HG03060 (cell line): ENCODE measurements at regions not wholly inside any gene's neighbourhood (a gene's known extent, or its start where the extent isn't known, plus 50 kb on each side); places are given as distances from the start of the nearest gene placed in this dataset.
"Not testable (repeated sequence)": the region's sequence is repeated elsewhere in the genome, so short reads cannot be mapped to it uniquely, and the experiment has no call there.

Source experiments
- ATAC-seq: cut with Tn5 transposase; IDR thresholded peaks from one replicate; pipeline ENCODE4 v1.9.1; 2021; ENCODE audit warnings: low read depth, moderate number of reproducible peaks; ENCODE audit not compliant: unreplicated experiment

DNA sequence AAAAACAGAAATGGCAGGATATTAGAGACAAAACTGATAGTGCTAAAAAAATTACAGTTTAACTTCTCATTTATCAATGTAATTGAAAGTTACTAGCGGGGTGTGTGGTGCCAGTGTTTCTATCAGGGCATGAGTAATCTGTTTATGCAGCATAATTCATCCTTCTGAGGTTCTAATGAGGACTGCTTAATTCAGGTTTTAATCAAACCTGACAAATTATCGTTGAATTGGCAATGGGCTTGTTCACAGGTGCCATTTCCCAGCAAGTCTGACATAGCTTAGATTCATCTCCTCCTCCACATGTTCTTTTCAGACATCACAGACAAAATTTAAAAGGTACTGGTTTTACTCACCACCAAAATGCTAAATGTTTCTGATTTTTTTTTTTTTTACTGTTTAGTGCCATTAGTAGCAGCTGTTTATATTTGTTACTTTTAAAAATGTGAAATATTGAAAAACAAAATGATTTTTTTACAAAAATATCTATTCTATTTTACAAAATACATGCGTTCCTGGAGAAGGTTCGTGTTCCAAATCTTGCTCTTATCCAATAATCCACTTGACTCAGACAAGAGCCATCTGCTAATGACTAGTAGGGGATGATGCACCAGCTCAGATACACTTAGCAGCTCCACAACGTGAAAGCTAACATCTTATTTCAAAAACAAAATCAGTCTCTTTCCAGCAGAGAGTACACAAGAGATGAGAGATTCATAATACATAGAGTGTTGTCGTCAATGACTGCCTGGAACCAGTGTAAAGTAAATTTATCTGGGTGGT is 447.7 kb upstream of the DPPA4 start:
- ATAC-seq, result no peak

- no peak for ATAC-seq
Measured at GRCh38 chr3:109803274-109803673, 465.9 kb upstream of the DPPA4 start.

- peak; percentile 65 for ATAC-seq
Measured at GRCh38 chr3:109804697-109805096, 467.4 kb upstream of the DPPA4 start.

DNA sequence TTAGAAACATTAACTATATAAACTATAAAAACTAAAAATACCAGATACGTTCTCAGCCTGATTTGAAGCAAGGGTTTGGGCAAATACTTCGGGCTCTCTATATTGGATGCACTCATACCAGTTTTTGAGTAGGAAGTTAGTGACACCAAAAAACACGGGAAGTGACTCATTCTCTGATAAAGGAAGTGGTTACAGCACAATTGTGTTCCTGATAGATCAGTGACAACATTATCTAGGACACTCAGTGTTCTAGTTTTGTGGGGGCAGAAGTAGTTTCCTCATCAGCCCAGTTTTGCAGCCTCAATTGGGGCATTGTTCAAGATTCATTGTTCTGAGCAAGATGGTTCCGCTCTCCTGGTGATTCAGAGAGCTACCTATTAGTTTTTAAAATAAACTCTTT is 469.6 kb upstream of the DPPA4 start:
- ATAC-seq, result peak; percentile 85

- ATAC-seq, result no peak
Measured at GRCh38 chr3:109809513-109809912, 472.2 kb upstream of the DPPA4 start.

DNA sequence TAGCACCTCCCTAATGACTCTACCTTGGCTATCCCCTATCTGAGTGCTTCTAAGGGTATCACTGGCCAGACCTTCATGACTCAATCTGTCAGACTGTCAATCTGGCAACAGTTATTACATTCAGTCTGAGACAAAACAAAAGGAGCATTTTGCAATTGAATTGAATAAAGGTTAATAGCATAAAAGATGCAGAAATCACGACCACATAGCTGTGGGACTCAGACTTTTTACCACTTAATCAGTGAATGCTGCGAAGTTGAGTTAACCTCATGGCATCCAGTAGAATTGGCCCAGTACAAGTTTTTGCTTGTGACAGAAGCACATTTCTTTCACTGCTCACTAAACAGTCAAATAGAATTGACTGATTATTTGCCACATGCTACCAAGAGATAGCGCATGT is 480.7 kb upstream of the DPPA4 start:
- ATAC-seq, result no peak

DNA sequence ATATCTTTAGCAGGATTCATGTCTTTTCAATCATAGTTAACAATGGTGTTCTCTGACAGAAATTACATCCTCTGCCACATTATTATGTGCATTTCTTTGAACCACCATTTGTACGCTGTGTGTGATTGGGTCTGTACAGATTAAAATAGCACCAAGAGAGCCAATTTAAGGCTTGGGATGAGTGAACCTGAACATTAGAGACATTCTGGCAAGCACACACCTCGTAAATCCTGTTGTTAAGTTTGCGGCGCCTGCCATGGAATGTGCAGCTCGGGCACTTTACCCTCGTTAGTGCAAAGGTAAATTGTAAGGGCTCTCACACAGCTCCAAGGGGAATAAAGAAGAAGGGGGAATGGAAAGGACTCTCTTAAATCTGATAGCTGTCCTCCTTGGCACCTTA is 482.4 kb upstream of the DPPA4 start:
- ATAC-seq, result no peak

- ATAC-seq, result no peak
Measured at GRCh38 chr3:109825971-109826810, 488.8 kb upstream of the DPPA4 start.

DNA sequence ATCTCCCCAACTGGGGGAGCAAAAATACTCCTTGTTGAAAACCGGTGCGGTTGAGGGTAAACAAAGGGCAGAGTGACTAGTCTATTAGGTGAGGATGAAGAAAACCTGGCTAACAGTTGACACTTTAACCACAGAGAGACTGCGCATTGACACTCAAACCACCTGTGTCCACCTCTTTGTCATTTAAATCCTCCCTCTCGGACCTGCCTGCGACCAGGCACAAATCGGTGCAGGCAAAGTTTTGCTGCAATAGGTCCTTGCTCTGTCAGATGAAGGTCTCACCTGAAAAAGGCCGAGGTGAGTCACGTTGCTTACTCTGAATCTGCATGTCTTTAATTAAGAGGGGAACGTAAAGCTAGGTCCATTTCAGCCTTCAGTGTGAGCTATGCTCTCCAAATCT is 494.1 kb upstream of the DPPA4 start:
- ATAC-seq, result no peak

GRCh38 chr3:109835958-109836357 is 498.6 kb upstream of the DPPA4 start:
- ATAC-seq, result no peak

DNA sequence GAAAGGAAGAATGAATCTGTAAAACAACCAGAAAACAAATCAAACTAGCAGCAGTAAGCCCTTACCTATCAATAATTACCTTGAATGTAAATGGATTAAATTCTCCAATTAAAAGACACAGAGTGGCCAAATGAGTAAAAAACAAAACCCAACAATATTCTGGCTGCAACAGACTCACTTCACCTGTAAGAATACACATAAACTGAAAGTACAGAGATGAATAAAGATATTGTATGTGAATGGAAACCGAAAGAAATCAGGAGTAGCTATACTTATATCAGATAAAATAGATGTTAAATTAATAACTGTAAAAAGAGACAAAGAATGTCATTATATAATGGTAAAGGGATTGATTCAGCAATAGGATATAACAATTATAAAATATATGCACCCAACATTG is 514.5 kb upstream of the DPPA4 start:
- ATAC-seq, result no peak

DNA sequence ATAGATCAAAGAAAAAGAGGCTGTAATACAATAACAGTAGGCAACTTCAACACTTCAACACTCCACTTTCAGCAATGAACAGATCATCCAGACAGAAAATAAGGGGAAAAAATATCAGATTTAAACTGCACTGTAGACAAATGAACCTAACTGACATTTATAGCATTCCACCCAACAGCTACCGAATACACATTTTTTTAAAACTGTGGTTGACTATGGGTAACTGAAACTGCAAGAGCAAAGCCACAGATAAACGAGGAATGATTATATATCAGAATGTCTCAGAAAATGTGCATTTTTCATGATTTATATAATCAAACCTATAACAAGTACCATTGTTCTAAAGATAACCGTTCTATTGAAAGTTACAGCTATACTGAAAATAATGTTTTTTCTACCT is 514.9 kb upstream of the DPPA4 start:
- ATAC-seq, result no peak

DNA sequence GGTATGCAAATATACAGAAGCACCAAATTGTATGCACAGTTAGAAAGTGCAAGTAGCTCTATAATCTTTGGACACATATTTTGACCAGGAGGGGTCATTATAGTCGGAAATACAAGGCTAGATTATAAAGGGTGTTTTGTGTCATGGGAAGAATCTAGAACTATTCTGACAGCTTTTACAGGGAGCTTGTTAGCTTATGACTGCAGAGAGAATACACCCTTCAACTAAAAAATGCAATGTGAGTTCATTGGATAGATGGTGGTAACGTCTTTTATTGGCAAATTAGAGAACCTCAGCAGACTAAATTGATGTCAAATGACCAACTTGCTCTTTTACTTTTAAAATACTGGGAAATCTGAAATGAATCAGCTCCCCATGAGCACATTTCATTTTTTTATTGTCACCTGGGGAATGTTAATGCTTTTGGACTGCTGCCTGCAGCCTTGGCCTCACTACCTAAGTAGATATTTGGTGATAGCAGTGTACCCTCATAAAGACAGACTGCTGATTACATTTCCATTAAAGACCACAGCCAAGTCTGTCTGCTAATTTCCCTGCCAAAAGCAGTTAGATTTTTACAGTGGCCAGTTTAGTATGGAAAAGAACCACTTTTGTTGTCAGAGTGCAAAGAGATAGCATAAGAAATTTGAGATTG is 515.9 kb upstream of the DPPA4 start:
- no peak for ATAC-seq

DNA sequence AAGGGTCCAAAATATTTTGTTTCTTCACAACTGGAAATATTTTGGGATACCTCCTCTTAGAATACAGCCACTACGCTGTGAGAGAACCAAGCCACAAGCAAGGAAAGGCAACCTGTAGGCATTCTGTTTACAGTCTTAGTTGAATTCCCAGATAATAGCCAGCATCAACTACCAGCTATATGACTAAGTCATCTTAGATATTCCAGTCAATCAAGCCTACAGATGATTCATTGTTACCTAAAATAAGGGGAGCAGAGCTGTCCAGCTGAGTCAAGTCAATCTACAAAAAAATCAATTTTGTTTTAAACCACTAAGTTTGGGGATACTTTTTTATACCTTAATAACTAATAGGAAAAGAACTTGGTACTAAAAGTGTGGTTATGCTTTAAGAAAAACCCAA is 526.4 kb upstream of the DPPA4 start:
- no peak for ATAC-seq

- no peak for ATAC-seq
Measured at GRCh38 chr3:109864452-109864851, 527.1 kb upstream of the DPPA4 start.

GRCh38 chr3:109869586-109869985 is 532.2 kb upstream of the DPPA4 start:
- no peak for ATAC-seq

DNA sequence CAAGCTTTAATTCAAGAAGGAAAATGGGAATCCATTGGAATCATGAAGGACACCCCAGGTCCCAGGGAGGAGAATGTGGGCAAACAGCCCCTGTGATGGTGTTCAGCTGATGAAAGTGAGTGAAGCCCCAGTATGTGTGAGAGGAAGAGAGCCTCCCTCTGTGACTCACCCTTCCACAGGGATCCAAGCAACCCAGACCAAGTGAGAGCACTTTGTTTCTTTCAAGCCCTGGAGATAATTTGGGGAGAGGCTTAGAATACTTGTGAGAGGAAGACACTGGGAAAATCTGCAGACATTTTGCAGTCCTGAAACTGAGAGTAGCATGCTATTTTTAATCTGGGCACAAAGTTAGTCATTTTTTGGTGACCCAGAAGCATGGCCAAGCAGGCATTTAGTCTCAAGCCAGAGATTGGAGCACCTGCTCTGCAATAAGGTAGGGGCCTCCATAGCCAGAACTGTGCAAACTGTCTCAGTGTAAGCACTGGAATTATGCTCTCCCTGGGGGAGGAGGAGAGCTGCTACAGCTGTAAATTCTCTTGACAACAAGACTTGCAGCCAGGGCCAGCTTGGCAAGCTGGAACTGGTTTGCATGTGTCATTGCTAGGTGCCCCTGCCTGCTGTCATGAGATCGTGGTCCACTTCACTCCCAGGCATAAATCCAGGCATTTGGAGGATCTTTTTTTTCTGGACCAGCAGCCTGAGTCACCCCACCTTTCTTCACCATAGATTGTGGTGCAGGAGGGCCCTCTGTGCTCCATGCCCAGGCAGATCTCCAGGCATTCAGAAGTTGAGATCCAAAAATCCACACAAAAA is 537.8 kb upstream of the DPPA4 start:
- no peak for ATAC-seq

DNA sequence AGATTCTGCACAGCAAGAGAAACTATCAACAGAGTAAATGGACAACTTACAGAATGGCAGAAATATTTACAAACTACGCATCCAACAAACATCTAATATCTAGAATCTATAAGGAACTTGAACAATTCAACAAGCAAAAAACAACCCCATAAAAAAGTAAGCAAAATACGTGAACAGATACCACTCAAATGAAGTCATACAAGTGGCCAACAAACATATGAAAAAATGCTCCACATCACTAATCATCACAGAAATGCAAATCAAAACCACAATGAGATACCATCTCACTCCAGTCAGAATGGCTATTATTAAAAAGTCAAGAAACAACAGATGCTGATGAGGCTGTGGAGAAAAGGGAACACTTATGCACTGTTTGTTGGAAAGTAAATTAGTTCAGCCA is 540.3 kb upstream of the DPPA4 start:
- not testable (repeated sequence) for ATAC-seq

DNA sequence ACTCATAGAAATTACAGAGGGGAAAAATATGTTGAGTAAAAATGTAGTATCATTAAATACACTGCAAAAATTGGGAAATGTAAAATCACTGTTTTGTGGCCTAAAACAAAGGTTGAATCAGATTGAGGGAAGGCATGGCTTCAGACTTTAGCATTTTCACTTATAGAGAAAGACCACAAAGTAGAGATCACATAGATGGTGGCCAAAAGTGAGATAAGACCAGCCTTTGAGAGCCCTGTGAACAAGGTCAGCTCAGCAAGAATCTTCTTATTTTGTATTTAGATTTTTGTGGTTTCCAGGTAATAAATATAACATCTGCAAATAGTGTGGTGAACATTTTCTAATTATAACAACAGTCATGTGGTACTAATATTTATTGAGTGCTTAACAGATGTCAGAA is 544.8 kb upstream of the DPPA4 start:
- no peak for ATAC-seq

- ATAC-seq, result no peak
Measured at GRCh38 chr3:109887293-109887692, 549.9 kb upstream of the DPPA4 start.

GRCh38 chr3:109888026-109888425 is 550.7 kb upstream of the DPPA4 start:
- no peak for ATAC-seq
